NCI-H1930 (cell line): ENCODE measurements at regions not wholly inside any gene's neighbourhood (a gene's known extent, or its start where the extent isn't known, plus 50 kb on each side); places are given as distances from the start of the nearest gene placed in this dataset.
A peak's percentile ranks its signal among the peaks of the same experiment; 100 is the strongest.

ENCODE experiments used
- DNase-seq, 2 experiments: peaks; one replicate each; lab custom pipeline; 2025; lab: John Stamatoyannopoulos, UW

- no peak for DNase-seq
Measured at GRCh38 chr14:61226015-61226654, 55.0 kb downstream of the TMEM30B start.

DNA sequence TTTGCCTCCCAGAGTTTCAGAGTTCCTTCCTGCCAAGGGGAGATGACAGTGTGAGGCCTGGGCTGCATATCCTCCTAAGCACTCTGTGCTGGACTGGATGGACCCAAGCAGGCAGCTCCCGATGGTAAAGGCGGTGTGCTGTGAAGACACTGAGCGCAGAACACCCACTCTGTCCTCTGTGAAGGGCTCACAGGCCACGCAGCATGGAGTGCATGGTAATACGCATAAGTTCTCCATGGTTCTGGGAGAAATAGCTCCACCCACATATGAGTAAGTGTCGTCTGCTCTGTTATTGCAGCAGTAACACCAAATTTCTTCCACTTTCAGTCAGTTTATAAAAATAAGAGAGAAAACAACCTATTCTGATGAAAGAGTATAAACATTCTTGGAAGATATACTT lies 55.8 kb downstream of the TMEM30B start:
- DNase-seq, result no peak

DNA sequence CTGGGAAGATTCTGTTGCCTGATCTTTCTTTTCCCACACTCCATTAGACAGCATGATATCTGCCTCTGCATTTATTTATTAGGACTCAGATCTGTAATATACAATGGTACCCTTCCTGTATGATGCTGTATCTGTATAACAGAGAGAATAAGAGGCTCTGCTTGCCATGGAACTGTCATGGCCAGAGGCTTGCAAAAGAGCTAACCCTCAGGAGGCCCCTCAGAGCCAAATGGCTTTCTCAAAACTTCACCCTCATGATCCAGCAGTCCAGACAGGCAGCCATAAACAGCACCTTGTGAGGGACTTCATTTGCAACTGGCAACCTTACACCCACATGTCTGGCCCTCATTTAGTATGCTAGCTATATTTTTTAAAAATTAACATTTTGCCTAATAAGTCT lies 57.6 kb downstream of the TMEM30B start:
- no peak for DNase-seq

DNA sequence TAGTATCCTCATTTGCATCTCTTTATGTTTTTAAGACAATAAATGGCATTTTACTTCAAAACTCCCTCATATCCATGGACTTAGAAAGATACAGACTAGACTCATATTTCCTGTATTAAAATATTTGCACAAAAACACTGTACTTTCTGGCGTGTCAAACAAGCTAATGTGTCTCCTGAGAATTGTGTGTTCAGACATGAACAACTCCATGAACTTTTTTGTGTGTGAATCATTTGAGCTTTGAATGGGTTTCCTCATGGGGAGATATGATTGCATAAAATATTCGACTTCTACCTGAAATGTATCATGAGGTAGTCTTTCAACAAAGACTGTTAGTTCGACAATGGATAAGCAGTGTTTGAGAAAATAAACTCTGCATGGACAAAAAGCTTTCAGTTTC lies 58.8 kb downstream of the TMEM30B start:
- no peak for DNase-seq

- no peak for DNase-seq
Measured at GRCh38 chr14:61221906-61222305, 59.2 kb downstream of the TMEM30B start.

- DNase-seq, result no peak
Measured at GRCh38 chr14:61219673-61220072, 61.5 kb downstream of the TMEM30B start.

DNA sequence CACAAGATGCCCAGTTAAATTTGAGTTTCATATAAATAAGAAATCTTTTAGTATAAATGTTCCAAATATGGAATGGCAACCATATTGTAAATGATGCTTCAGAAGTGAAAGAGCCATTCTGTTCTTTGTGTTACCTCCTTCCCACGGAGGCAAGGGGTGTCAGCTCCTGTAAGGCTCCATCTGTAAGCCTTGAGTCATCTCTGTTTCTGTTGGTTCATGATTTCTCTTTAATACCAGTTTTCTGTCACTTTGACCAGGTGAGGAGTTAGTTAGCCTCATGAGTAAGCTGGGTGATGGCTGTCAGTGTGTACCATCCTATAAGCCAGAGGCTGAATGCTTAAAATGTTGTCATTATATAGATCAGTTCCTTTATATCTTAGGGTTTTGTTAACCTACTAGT lies 61.9 kb downstream of the TMEM30B start:
- no peak for DNase-seq

GRCh38 chr14:61218767-61219166 lies 62.4 kb downstream of the TMEM30B start:
- DNase-seq, result no peak

GRCh38 chr14:61218157-61218556 lies 63.0 kb downstream of the TMEM30B start:
- DNase-seq, result no peak

- DNase-seq, result no peak
Measured at GRCh38 chr14:61217516-61217915, 63.6 kb downstream of the TMEM30B start.

DNA sequence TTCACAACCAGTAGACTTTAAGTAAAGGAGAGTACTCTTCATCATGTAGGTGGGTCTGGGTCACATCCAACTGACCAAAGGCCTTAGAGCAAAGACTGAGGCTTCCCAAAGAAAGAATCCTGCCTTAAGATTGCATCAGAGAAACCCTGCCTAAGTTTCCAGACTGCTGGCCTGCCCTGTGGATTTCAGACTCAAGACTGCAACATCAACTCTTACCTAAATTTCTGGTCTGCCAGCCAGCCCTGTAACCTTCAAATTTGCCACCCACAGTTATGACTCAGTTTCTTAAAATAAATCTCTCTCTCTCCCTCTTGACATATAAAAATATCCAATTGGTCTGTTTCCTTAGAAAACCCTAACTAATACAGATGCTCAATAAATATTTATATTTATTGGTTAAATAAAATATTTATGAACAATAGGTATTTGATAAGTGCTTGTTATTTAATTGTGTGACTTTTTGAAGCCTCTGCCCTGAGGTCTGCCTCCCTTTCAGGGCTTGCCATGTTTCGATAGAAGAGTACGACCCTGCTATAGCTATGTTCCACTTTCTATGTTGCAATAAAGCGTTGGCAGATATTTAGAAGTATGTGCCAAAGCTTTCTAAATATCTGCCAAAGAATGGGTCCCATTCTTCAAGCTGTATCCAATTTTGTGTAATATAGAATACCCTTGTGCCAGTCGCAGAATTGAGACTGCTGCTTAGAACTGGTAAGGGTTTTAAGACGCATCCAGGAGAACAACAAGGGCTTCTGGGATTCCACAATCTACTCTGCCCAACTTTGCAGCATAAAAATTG lies 65.7 kb downstream of the TMEM30B start:
- no peak for DNase-seq

DNA sequence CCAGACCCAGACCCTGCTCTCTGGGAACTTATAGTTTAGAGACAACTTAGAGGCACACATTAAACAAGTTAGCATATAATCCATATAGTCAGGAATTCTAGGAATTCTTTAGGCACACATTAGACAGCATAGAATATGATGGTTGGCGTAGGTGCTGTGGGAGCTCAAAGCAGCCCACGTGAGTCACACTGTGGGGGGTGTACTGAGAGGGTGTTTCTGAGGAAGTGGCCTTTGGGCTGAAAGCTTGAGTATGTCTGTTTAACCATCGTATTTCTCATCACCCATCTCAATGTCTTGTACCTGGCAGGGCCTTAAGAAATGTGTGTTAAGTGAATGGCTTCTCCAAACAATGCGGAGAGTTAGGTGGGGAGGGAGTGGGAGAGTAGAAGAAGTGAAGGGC lies 67.2 kb downstream of the TMEM30B start:
- DNase-seq, result no peak

DNA sequence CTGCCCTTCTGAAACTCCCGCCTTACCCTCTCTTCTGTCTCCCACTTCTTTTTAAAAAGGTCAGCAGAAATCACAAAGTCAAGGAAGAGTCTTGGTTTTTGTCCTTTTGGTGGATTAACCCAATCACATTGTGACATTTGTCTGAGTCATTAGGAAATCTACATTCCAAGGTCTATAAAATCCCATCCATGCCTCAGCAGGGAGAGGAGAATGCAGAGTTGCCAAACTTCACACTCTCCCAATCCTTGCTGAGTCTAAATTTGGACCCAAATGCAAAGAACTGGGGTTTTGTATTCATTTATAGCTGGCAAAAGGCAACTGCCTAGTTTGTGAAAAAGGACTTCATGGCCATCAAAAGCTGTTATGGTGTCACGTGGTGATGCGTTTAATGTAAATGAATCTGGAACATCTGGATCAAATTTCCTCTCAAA lies 67.9 kb downstream of the TMEM30B start:
- no peak for DNase-seq

GRCh38 chr14:61212546-61212945 lies 68.6 kb downstream of the TMEM30B start:
- no peak for DNase-seq

- peak; percentile 16 to 49 for DNase-seq
Measured at GRCh38 chr14:61211476-61212255, 69.5 kb downstream of the TMEM30B start.

DNA sequence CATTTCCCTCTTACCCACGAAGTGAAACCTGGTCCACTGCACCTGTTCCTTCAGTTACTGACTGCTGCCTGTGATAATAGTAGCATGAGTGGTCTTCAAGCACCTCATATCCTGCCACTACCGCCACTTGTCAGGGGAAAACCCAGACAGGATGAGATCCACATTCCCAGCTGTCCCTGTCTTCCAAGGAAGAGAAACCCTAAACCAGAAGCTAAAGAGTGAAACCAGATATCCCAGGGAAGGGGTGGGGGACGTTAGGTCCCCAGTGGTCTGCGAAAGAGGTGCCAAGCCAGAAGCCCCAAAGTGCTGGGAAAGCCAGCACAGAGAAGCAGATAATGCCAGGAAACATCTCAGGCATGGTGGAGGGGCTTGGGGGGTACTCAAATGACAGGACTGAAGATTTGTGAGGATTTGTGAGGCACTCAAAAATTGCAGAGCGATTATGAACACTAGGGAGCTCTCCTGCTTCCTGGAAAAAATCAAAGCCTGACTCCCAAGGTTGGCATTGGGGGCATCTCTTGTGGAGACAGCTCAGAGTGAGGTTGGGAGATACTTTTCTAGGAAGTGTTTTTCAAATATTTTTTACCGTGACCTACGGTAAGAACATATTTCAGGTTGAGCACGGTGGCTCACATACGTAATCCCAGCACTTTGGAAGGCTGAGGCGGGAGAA lies 77.9 kb downstream of the TMEM30B start:
- no peak for DNase-seq

- DNase-seq, result no peak
Measured at GRCh38 chr14:61202124-61202523, 79.0 kb downstream of the TMEM30B start.

GRCh38 chr14:61201171-61201570 lies 80.0 kb downstream of the TMEM30B start:
- no peak for DNase-seq

GRCh38 chr14:61197416-61197815 lies 83.7 kb downstream of the TMEM30B start:
- DNase-seq, result no peak

DNA sequence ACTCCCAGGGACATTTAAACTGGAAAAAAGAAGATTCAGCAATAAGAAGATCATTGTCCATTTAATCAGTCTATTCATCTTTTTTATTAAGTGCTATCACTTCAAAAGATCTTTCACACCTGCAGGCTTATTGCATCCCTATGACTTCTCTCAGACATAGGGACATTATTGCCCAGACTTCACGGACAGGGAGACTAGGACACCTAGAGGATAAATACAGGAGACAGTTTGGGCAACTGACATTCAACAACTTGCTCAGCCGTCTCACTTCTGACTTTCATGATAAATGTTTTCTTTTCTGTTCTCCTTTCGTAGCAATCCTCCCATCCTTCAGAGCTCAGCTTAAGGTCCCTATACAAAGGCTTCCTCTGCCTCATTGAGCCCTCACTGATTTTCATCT lies 84.3 kb downstream of the TMEM30B start:
- peak in 1 of 2 experiments; percentile 35 for DNase-seq

GRCh38 chr14:61196034-61196433 lies 85.1 kb downstream of the TMEM30B start:
- no peak for DNase-seq

- peak; percentile 34 to 52 for DNase-seq
Measured at GRCh38 chr14:61193476-61193875, 87.7 kb downstream of the TMEM30B start.
